GM12892 (cell line): ENCODE measurements at regions not wholly inside any gene's neighbourhood (a gene's known extent, or its start where the extent isn't known, plus 50 kb on each side); places are given as distances from the start of the nearest gene placed in this dataset.

Experiments
- DNase-seq: peaks from one replicate; pipeline ENCODE4 v3.0.0; 2011; ENCODE audit not compliant: insufficient read length
- FAIRE-seq: peaks from 2 replicates; lab custom pipeline; 2011; peaks lifted over from hg19 to GRCh38; lab: Jason Lieb, UNC
- POLR2A ChIP-seq: IDR thresholded peaks from 2 replicates; pipeline ENCODE4 v1.6.1; 2011; ENCODE audit warnings: low read depth, low read length, control low read depth
- POLR2AphosphoS5 ChIP-seq: IDR thresholded peaks from 2 replicates; pipeline ENCODE4 v1.6.1; 2011; ENCODE audit warnings: low read depth, low read length, control low read depth
- TAF1 ChIP-seq: IDR thresholded peaks from 2 replicates; pipeline ENCODE4 v1.6.1; 2011; ENCODE audit warnings: low read depth, mild to moderate bottlenecking, control low read depth, low read length, borderline replicate concordance

GRCh38 chr12:34344851-34345522, 322.7 kb downstream of the ALG10 start:
- FAIRE-seq (no peak), DNase-seq (no peak)
- TF ChIP-seq POLR2A (no peak), TAF1 (no peak), POLR2AphosphoS5 (no peak)

GRCh38 chr12:34345801-34346200, 323.5 kb downstream of the ALG10 start:
- FAIRE-seq: no peak
- no peak for TF ChIP-seq POLR2AphosphoS5
- TF ChIP-seq POLR2A: no peak
- no peak for TF ChIP-seq TAF1
- DNase-seq: no peak

GRCh38 chr12:34346372-34347034, 324.2 kb downstream of the ALG10 start:
- no peak for DNase-seq
- FAIRE-seq: no peak
- TF ChIP-seq POLR2AphosphoS5 (no peak), TAF1 (no peak), POLR2A (no peak)

GRCh38 chr12:34347367-34347766, 325.1 kb downstream of the ALG10 start:
- TF ChIP-seq POLR2AphosphoS5 (no peak), TAF1 (no peak), POLR2A (no peak)
- FAIRE-seq (no peak), DNase-seq (no peak)

GRCh38 chr12:34348064-34348463, 325.8 kb downstream of the ALG10 start:
- no peak for FAIRE-seq
- TF ChIP-seq POLR2AphosphoS5 (no peak), TAF1 (no peak), POLR2A (no peak)
- DNase-seq: no peak

- DNase-seq (no peak), FAIRE-seq (no peak)
- no peak for TF ChIP-seq POLR2A
- no peak for TF ChIP-seq TAF1
- no peak for TF ChIP-seq POLR2AphosphoS5
These were observed 326.8 kb downstream of the ALG10 start for GRCh38 chr12:34348836-34349672.

GRCh38 chr12:34349673-34349961, 327.3 kb downstream of the ALG10 start:
- DNase-seq (no peak), FAIRE-seq (no peak)
- TF ChIP-seq TAF1: no peak
- no peak for TF ChIP-seq POLR2AphosphoS5
- no peak for TF ChIP-seq POLR2A

GRCh38 chr12:34350092-34351041, 328.1 kb downstream of the ALG10 start:
- TF ChIP-seq POLR2A: no peak
- FAIRE-seq: no peak
- no peak for DNase-seq

GRCh38 chr12:34352098-34352497, 329.8 kb downstream of the ALG10 start:
- FAIRE-seq (no peak), DNase-seq (no peak)
- TF ChIP-seq POLR2AphosphoS5: no peak
- no peak for TF ChIP-seq TAF1
- TF ChIP-seq POLR2A: no peak

GRCh38 chr12:34354239-34355200, 332.2 kb downstream of the ALG10 start:
- FAIRE-seq: no peak
- TF ChIP-seq POLR2A (no peak), POLR2AphosphoS5 (no peak), TAF1 (no peak)
- DNase-seq: no peak
